Ishikawa (cell line): ENCODE measurements at regions not wholly inside any gene's neighbourhood (a gene's known extent, or its start where the extent isn't known, plus 50 kb on each side); places are given as distances from the start of the nearest gene placed in this dataset.

Experiments
- CEBPB ChIP-seq: IDR thresholded peaks from 2 replicates; pipeline ENCODE4 v1.6.1; 2012
- CREB1 ChIP-seq: IDR thresholded peaks from 2 replicates; pipeline ENCODE4 v1.6.1; 2012; ENCODE audit warnings: low read depth
- EGR1 ChIP-seq: IDR thresholded peaks from 2 replicates; pipeline ENCODE4 v1.6.1; 2012
- EP300 ChIP-seq: IDR thresholded peaks from 2 replicates; pipeline ENCODE4 v1.6.1; 2012; ENCODE audit warnings: borderline replicate concordance
- FOXM1 ChIP-seq: IDR thresholded peaks from 2 replicates; pipeline ENCODE4 v1.6.1; 2012; ENCODE audit warnings: low read depth, borderline replicate concordance
- MAX ChIP-seq: IDR thresholded peaks from 2 replicates; pipeline ENCODE4 v1.6.1; 2012
- NFIC ChIP-seq: IDR thresholded peaks from 2 replicates; pipeline ENCODE4 v1.6.1; 2012
- RAD21 ChIP-seq: IDR thresholded peaks from 2 replicates; pipeline ENCODE4 v1.6.1; 2012; ENCODE audit warnings: low read depth
- REST ChIP-seq: IDR thresholded peaks from 2 replicates; pipeline ENCODE4 v1.6.1; 2012; ENCODE audit warnings: low read depth, mild to moderate bottlenecking
- TAF1 ChIP-seq: IDR thresholded peaks from 2 replicates; pipeline ENCODE4 v1.6.1; 2012; ENCODE audit warnings: low read depth, mild to moderate bottlenecking
- TCF12 ChIP-seq: IDR thresholded peaks from 2 replicates; pipeline ENCODE4 v1.6.1; 2012; ENCODE audit warnings: low read depth
- TEAD4 ChIP-seq: IDR thresholded peaks from 2 replicates; pipeline ENCODE4 v1.6.1; 2012
- USF1 ChIP-seq: IDR thresholded peaks from 2 replicates; pipeline ENCODE4 v1.6.1; 2012
- YY1 ChIP-seq: IDR thresholded peaks from 2 replicates; pipeline ENCODE4 v1.6.1; 2012; ENCODE audit warnings: low read depth
- ZBTB7A ChIP-seq: IDR thresholded peaks from 2 replicates; pipeline ENCODE4 v1.6.1; 2012; ENCODE audit warnings: low read depth

- no peak for TF ChIP-seq EP300
- TF ChIP-seq NFIC, result no peak
- no peak for TF ChIP-seq EGR1
- no peak for TF ChIP-seq FOXM1
- no peak for TF ChIP-seq REST
- no peak for TF ChIP-seq TAF1
- TF ChIP-seq TEAD4, result no peak
- TF ChIP-seq RAD21, result no peak
- TF ChIP-seq ZBTB7A, result no peak
- no peak for TF ChIP-seq YY1
- no peak for TF ChIP-seq USF1
- TF ChIP-seq TCF12, result no peak
- no peak for TF ChIP-seq CEBPB
- no peak for TF ChIP-seq CREB1
- TF ChIP-seq MAX, result no peak
These were observed 1096.4 kb downstream of the TBC1D22A start for GRCh38 chr22:47858773-47859306.

- no peak for TF ChIP-seq YY1
- no peak for TF ChIP-seq CREB1
- no peak for TF ChIP-seq USF1
- no peak for TF ChIP-seq TEAD4
- no peak for TF ChIP-seq TAF1
- no peak for TF ChIP-seq TCF12
- no peak for TF ChIP-seq REST
- TF ChIP-seq RAD21, result no peak
- no peak for TF ChIP-seq FOXM1
- TF ChIP-seq ZBTB7A, result no peak
- TF ChIP-seq CEBPB, result no peak
- TF ChIP-seq MAX, result no peak
- no peak for TF ChIP-seq NFIC
- no peak for TF ChIP-seq EP300
These were observed 1092.2 kb downstream of the TBC1D22A start for GRCh38 chr22:47854680-47855079.

- no peak for TF ChIP-seq REST
- no peak for TF ChIP-seq YY1
- TF ChIP-seq NFIC, result no peak
- no peak for TF ChIP-seq TEAD4
- no peak for TF ChIP-seq EP300
- no peak for TF ChIP-seq CEBPB
- TF ChIP-seq TAF1, result no peak
- TF ChIP-seq FOXM1, result no peak
- TF ChIP-seq TCF12, result no peak
- no peak for TF ChIP-seq ZBTB7A
- no peak for TF ChIP-seq USF1
- no peak for TF ChIP-seq EGR1
- TF ChIP-seq CREB1, result no peak
These were observed 1091.8 kb downstream of the TBC1D22A start for GRCh38 chr22:47854251-47854650.

GRCh38 chr22:47853750-47854149, 1091.3 kb downstream of the TBC1D22A start:
- no peak for TF ChIP-seq CREB1
- TF ChIP-seq USF1, result no peak
- no peak for TF ChIP-seq ZBTB7A
- TF ChIP-seq TAF1, result no peak
- no peak for TF ChIP-seq REST
- TF ChIP-seq TCF12, result no peak
- no peak for TF ChIP-seq MAX
- TF ChIP-seq TEAD4, result no peak
- TF ChIP-seq RAD21, result no peak
- TF ChIP-seq CEBPB, result no peak
- no peak for TF ChIP-seq YY1
- TF ChIP-seq NFIC, result no peak
- no peak for TF ChIP-seq EP300
- TF ChIP-seq EGR1, result no peak
